ENCODE measurements at regions not wholly inside any gene's neighbourhood (a gene's known extent, or its start where the extent isn't known, plus 50 kb on each side); places are given as distances from the start of the nearest gene placed in this dataset.

DNA sequence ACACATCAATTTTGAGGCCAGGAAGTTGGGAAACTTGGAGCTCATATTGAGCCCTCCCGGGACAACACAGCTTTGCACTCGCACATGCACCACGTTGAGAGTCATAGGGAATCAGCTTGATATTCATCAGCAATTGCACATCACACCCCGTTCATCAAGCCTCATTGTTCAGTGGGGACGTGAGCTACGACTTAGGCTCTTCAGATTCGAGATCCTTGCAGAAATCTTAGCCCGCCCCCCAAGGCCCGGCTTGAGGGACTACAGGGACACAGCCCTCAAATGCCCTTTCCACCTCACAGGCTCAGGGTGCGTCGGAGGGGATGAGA, 93.0 kb upstream of the MAFB start:
- TF ChIP-seq, protein P1, sequence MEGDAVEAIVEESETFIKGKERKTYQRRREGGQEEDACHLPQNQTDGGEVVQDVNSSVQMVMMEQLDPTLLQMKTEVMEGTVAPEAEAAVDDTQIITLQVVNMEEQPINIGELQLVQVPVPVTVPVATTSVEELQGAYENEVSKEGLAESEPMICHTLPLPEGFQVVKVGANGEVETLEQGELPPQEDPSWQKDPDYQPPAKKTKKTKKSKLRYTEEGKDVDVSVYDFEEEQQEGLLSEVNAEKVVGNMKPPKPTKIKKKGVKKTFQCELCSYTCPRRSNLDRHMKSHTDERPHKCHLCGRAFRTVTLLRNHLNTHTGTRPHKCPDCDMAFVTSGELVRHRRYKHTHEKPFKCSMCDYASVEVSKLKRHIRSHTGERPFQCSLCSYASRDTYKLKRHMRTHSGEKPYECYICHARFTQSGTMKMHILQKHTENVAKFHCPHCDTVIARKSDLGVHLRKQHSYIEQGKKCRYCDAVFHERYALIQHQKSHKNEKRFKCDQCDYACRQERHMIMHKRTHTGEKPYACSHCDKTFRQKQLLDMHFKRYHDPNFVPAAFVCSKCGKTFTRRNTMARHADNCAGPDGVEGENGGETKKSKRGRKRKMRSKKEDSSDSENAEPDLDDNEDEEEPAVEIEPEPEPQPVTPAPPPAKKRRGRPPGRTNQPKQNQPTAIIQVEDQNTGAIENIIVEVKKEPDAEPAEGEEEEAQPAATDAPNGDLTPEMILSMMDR (IDR thresholded peaks at IDR 0.05 in 2 of 3, conservative IDR thresholded peaks at IDR 0.05 in 1 of 3; ENCODE audit: insufficient read depth in 2 of 3, low read depth in 1 of 3, low read length in 3 of 3) = no peak
- TF ChIP-seq BMI1 (IDR thresholded peaks at IDR 0.05; ENCODE audit: low read length) = no peak
- no peak for TF ChIP-seq NRF1 (conservative IDR thresholded peaks at IDR 0.05 in 1 of 2, IDR thresholded peaks at IDR 0.05 in 1 of 2)
- TF ChIP-seq ARID2 (IDR thresholded peaks at IDR 0.05) = no peak
- TF ChIP-seq RFX5 (IDR thresholded peaks at IDR 0.05; ENCODE audit: low read depth, low read length) = no peak
- no peak for TF ChIP-seq NFE2 (IDR thresholded peaks at IDR 0.05; ENCODE audit: low read depth)
- TF ChIP-seq MXI1 (IDR thresholded peaks at IDR 0.05; ENCODE audit: low read depth, low read length) = no peak
- no peak for TF ChIP-seq PYGO2 (tag; IDR thresholded peaks at IDR 0.05)
- no peak for TF ChIP-seq TAF15 (IDR thresholded peaks at IDR 0.05; ENCODE audit: low read depth, low read length)
- TF ChIP-seq MAFK (IDR thresholded peaks at IDR 0.05; ENCODE audit: low read length) = no peak
- TF ChIP-seq SREBF2 (CRISPR knock-in tag; IDR thresholded peaks at IDR 0.05) = no peak

Data from K562 (cell line).